ENCODE measurements at regions not wholly inside any gene's neighbourhood (a gene's known extent, or its start where the extent isn't known, plus 50 kb on each side); places are given as distances from the start of the nearest gene placed in this dataset.
A peak's percentile ranks its signal among the peaks of the same experiment; 100 is the strongest.

- no peak for TF ChIP-seq POLR2A (IDR thresholded peaks at IDR 0.05)
- peak in 1 of 4 experiments; percentile 11 for TF ChIP-seq CTCF (IDR thresholded peaks at IDR 0.05)
Observed at GRCh38 chr1:234743791-234744611, 134.0 kb upstream of the IRF2BP2 start.

Measured in uterus (tissue), 2 donors.